ENCODE measurements at regions not wholly inside any gene's neighbourhood (a gene's known extent, or its start where the extent isn't known, plus 50 kb on each side); places are given as distances from the start of the nearest gene placed in this dataset.

- DNase-seq (ENCODE audit: low read depth) (no peak), FAIRE-seq (no peak)
- Histone ChIP-seq H3K27me3 (ENCODE audit: insufficient read depth, low read length) (no peaks in the 10 kb centered on the region), H4K20me1 (ENCODE audit: insufficient read depth, low read length) (no peaks in the 10 kb centered on the region), H3K4me3 (ENCODE audit: insufficient read depth, low read depth, low read length) (no peak overlapping the region), H3K27ac (ENCODE audit: low read depth, low read length) (no peak overlapping the region), H3K36me3 (ENCODE audit: insufficient read depth, low read length) (no peaks in the 10 kb centered on the region), H3K4me2 (ENCODE audit: low read length) (no peak overlapping the region), H2AFZ (ENCODE audit: low read depth, low read length) (no peak overlapping the region), H3K9me3 (ENCODE audit: insufficient read depth, low read depth, low read length) (peaks cover 7% of the 10 kb centered on the region), H3K4me1 (ENCODE audit: insufficient read depth, low read length) (no peaks in the 10 kb centered on the region), H3K9ac (ENCODE audit: low read length) (no peak overlapping the region), H3K79me2 (ENCODE audit: insufficient read depth, low read length) (no peaks in the 10 kb centered on the region)
- Mint-ChIP-seq H3K36me3 (ENCODE audit: low read depth, unreplicated experiment) (no peaks in the 10 kb centered on the region), H3K9me3 (ENCODE audit: unreplicated experiment) (peaks cover 4% of the 10 kb centered on the region), H3K27ac (ENCODE audit: unreplicated experiment) (no peak overlapping the region), H3K4me1 (ENCODE audit: low read depth, unreplicated experiment) (no peaks in the 10 kb centered on the region), H3K27me3 (ENCODE audit: low read depth, unreplicated experiment) (peaks cover 21% of the 10 kb centered on the region), H3K4me3 (ENCODE audit: unreplicated experiment) (no peak overlapping the region)
- TF ChIP-seq EZH2 (IDR thresholded peaks at IDR 0.05; ENCODE audit: insufficient read depth, low read length) (no peak), CTCF (IDR thresholded peaks at IDR 0.05; ENCODE audit: insufficient read depth, low read depth, low read length) (no peak)
These were observed 254.2 kb upstream of the ZNF507 start for GRCh38 chr19:32091241-32091640.

DNA sequence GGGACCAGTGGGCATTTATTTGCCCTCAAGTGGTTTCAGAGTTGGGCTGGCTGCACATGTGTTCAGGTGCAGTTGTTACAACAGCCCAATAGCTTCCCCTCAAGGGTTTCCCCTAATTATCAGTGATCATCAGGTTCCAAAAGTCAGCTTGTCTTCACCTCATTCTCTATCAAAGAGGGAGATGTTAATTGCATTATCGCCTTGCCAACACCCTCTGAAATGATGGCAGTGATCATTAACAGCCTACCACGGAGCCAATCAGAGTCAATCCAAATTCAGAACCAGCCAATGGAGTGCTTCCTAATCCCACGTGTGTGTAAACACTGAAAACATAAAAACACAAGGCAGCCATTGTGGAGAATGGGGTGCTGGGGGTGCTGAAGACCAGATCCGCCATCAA is 248.4 kb upstream of the ZNF507 start:
- FAIRE-seq (no peak), DNase-seq (ENCODE audit: low read depth) (no peak)
- Mint-ChIP-seq H3K27me3 (ENCODE audit: low read depth, unreplicated experiment) (peaks cover 11% of the 10 kb centered on the region), H3K27ac (ENCODE audit: unreplicated experiment) (no peak overlapping the region), H3K36me3 (ENCODE audit: low read depth, unreplicated experiment) (no peaks in the 10 kb centered on the region), H3K4me3 (ENCODE audit: unreplicated experiment) (no peak overlapping the region), H3K9me3 (ENCODE audit: unreplicated experiment) (peaks cover 14% of the 10 kb centered on the region), H3K4me1 (ENCODE audit: low read depth, unreplicated experiment) (peaks cover 4% of the 10 kb centered on the region)
- Histone ChIP-seq H3K9ac (ENCODE audit: low read length) (no peak overlapping the region), H3K4me1 (ENCODE audit: insufficient read depth, low read length) (no peaks in the 10 kb centered on the region), H3K36me3 (ENCODE audit: insufficient read depth, low read length) (no peaks in the 10 kb centered on the region), H2AFZ (ENCODE audit: low read depth, low read length) (no peak overlapping the region), H3K79me2 (ENCODE audit: insufficient read depth, low read length) (no peaks in the 10 kb centered on the region), H3K4me3 (ENCODE audit: insufficient read depth, low read depth, low read length) (no peak overlapping the region), H4K20me1 (ENCODE audit: insufficient read depth, low read length) (no peaks in the 10 kb centered on the region), H3K27me3 (ENCODE audit: insufficient read depth, low read length) (no peaks in the 10 kb centered on the region), H3K9me3 (ENCODE audit: insufficient read depth, low read depth, low read length) (peaks cover 3% of the 10 kb centered on the region), H3K4me2 (ENCODE audit: low read length) (no peak overlapping the region), H3K27ac (ENCODE audit: low read depth, low read length) (no peak overlapping the region)
- no peak for TF ChIP-seq CTCF (IDR thresholded peaks at IDR 0.05; ENCODE audit: insufficient read depth, low read depth, low read length)
- TF ChIP-seq EZH2 (IDR thresholded peaks at IDR 0.05; ENCODE audit: insufficient read depth, low read length), result no peak

- no peak overlapping the region for H3K27ac ChIP-seq (ENCODE audit: low read depth, low read length)
- H2AFZ ChIP-seq (ENCODE audit: low read depth, low read length), result no peak overlapping the region
- H3K79me2 ChIP-seq (ENCODE audit: insufficient read depth, low read length), result no peaks in the 10 kb centered on the region
- no peaks in the 10 kb centered on the region for H3K36me3 Mint-ChIP-seq (ENCODE audit: low read depth, unreplicated experiment)
- H3K9me3 ChIP-seq (ENCODE audit: insufficient read depth, low read depth, low read length), result peaks cover 3% of the 10 kb centered on the region
- no peaks in the 10 kb centered on the region for H3K36me3 ChIP-seq (ENCODE audit: insufficient read depth, low read length)
- H3K4me3 Mint-ChIP-seq (ENCODE audit: unreplicated experiment), result no peak overlapping the region
- no peaks in the 10 kb centered on the region for H3K27me3 ChIP-seq (ENCODE audit: insufficient read depth, low read length)
- H3K4me2 ChIP-seq (ENCODE audit: low read length), result no peak overlapping the region
- no peaks in the 10 kb centered on the region for H4K20me1 ChIP-seq (ENCODE audit: insufficient read depth, low read length)
- H3K9me3 Mint-ChIP-seq (ENCODE audit: unreplicated experiment), result peaks cover 14% of the 10 kb centered on the region
- DNase-seq (ENCODE audit: low read depth), result no peak
- no peak overlapping the region for H3K27ac Mint-ChIP-seq (ENCODE audit: unreplicated experiment)
- peaks cover 11% of the 10 kb centered on the region for H3K27me3 Mint-ChIP-seq (ENCODE audit: low read depth, unreplicated experiment)
- H3K4me3 ChIP-seq (ENCODE audit: insufficient read depth, low read depth, low read length), result no peak overlapping the region
- H3K9ac ChIP-seq (ENCODE audit: low read length), result no peak overlapping the region
- H3K4me1 Mint-ChIP-seq (ENCODE audit: low read depth, unreplicated experiment), result peaks cover 4% of the 10 kb centered on the region
- TF ChIP-seq CTCF (IDR thresholded peaks at IDR 0.05; ENCODE audit: insufficient read depth, low read depth, low read length), result no peak
- no peak for TF ChIP-seq EZH2 (IDR thresholded peaks at IDR 0.05; ENCODE audit: insufficient read depth, low read length)
- FAIRE-seq, result no peak
- H3K4me1 ChIP-seq (ENCODE audit: insufficient read depth, low read length), result no peaks in the 10 kb centered on the region
These were observed 247.8 kb upstream of the ZNF507 start for GRCh38 chr19:32097620-32098019.

Measured in astrocyte (in vitro differentiated cells and primary cell).